AG04450 (cell line): ENCODE measurements at regions not wholly inside any gene's neighbourhood (a gene's known extent, or its start where the extent isn't known, plus 50 kb on each side); places are given as distances from the start of the nearest gene placed in this dataset.

ENCODE experiments used
- CTCF ChIA-PET: fragments of 300-600, 350-600 bp; formaldehyde crosslinking; extraction: SDS; loops from one replicate; lab custom pipeline; 2022; ENCODE audit warnings: antibody characterized with exemption, inconsistent platforms; lab: Charles Lee
- POLR2A ChIA-PET: fragments of 350-600 bp; formaldehyde crosslinking; extraction: SDS; loops from one replicate; lab custom pipeline; 2021; ENCODE audit warnings: antibody characterized with exemption, inconsistent platforms; lab: Yijun Ruan, JAX
- DNase-seq: peaks from one replicate; pipeline ENCODE4 v3.0.0-alpha.2; 2011; ENCODE audit warnings: low read depth, low spot score
- H3K27ac ChIP-seq: one replicate; pipeline ENCODE4 v1.5.1; 2012; ENCODE audit warnings: low read depth, low read length, control low read depth
- H3K27me3 ChIP-seq: one replicate; pipeline ENCODE4 v1.6.0; 2012; ENCODE audit warnings: low read length; ENCODE audit not compliant: control insufficient read depth, insufficient read depth
- H3K4me3 ChIP-seq: 2 replicates; pipeline ENCODE4 v1.5.1; 2011; ENCODE audit warnings: mild to moderate bottlenecking, low read depth, low read length, control low read depth
- H3K9me3 ChIP-seq: 2 replicates; pipeline ENCODE4 v1.5.1; 2012; ENCODE audit warnings: low read length; ENCODE audit not compliant: control insufficient read depth, insufficient read depth
- CTCF ChIP-seq: IDR thresholded peaks from 2 replicates; pipeline ENCODE4 v1.5.1; 2011; ENCODE audit warnings: low read depth, low read length, control low read depth, inconsistent platforms

DNA sequence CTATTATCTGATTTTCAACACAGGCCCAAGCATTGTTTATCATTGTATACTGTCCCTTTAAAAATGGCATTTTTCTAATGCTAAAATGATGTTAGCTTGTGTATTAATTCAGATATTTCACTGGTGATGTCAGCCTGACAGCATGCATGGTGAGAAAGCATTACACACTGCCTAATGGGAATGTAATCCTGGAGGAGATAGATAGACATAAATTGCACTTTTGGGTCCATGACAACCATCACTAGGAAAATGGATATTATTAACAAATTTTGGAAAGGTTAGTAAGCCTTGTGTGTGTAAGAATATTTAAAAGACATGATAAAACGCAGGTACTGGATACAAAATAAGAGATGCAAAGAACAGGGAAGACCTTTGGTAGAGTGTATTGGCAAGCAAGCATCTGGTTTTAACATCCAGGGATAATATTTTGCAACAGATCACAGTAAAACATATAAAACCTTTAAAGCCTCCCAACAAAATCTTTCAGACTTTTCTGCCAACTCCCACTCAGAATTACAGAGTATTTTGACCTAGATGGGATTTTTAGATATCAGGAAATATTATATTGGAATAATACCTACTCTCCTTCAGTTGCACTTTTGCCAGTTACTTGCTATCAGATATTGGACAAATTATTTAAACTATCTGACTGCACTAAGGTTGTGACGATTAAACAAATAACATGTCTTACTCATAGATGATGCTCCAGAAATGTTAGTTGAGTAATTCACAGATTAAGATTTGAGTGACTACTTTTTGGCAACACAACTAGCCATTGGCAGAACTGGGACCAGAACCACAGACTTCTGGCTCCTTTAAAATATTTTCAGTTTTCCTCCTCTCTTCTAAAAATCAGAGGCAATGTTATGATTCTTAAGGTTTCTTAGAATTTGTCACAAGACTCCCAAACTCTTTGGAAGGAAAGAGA is 291.6 kb upstream of the SEMA3C start:
- no peak for DNase-seq
- ChIA-PET POLR2A (no interaction called here), CTCF (no interaction called here)
- no peak overlapping the region for H3K4me3 ChIP-seq
- H3K9me3 ChIP-seq: no peaks in the 10 kb centered on the region
- H3K27me3 ChIP-seq: no peaks in the 10 kb centered on the region
- TF ChIP-seq CTCF: no peak
- no peak overlapping the region for H3K27ac ChIP-seq

DNA sequence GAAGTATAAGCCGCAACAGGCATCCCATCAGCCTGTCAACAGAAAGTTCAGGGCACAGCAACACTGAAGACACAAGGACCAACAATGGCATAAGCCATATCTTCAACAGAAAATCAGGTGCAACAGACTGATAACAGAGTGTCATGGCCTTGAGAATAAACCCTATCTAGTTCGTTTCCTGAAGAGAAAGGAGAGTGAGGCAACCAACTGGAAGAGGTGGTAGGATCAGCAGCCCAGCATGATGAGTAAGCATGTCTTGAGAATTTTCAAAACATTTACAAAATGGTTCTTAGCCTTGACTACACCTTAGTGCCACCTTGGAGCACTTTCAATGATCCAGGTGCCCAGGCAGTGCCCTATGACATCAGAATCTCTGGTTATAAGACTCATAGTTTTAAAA is 290.2 kb upstream of the SEMA3C start:
- Histone ChIP-seq H3K27me3 (no peaks in the 10 kb centered on the region), H3K4me3 (no peak overlapping the region), H3K27ac (no peak overlapping the region), H3K9me3 (no peaks in the 10 kb centered on the region)
- CTCF ChIA-PET: no interaction called here
- POLR2A ChIA-PET: no interaction called here
- TF ChIP-seq CTCF: no peak
- no peak for DNase-seq

GRCh38 chr7:81207801-81208200 is 288.9 kb upstream of the SEMA3C start:
- no peak for DNase-seq
- no peaks in the 10 kb centered on the region for H3K27me3 ChIP-seq
- H3K9me3 ChIP-seq: no peaks in the 10 kb centered on the region
- no peak overlapping the region for H3K4me3 ChIP-seq
- ChIA-PET POLR2A (no interaction called here), CTCF (no interaction called here)
- no peak for TF ChIP-seq CTCF
- no peak overlapping the region for H3K27ac ChIP-seq

DNA sequence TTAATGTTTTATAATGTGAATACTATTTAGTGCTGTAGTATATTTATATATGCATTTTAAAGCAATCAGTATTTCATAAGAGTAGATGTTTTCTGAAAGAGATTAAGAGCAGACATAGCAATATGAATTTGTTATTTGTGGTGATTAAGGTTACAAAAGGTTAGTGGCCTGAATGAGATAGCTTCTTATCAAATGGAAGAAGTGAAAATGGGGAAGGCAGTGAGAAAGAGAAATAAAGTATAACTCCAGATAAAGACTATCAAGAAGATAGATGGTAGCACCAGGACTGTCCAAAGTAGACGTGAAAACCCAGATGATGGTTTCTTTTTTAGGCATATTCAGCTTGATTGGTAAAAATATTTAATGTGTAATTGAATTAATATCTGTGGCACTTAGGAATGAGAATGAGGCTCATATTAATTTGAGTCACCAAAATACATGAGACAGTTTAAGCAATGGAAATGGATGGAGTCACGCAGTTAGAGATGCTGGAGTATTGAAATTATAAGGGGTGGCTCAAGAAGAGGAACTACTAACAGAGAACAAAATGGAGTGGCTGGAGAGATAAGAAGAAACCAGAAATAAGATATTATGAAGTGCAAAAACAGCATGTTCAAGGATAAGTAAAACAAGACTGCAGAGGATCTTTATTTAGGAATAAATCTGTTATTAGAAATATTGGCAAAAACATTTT is 288.0 kb upstream of the SEMA3C start:
- POLR2A ChIA-PET: no interaction called here
- CTCF ChIA-PET: no interaction called here

More for the DNA sequence above, 288.0 kb upstream of the SEMA3C start:
- H3K9me3 ChIP-seq: no peaks in the 10 kb centered on the region
- no peak overlapping the region for H3K4me3 ChIP-seq
- no peak for TF ChIP-seq CTCF
- no peaks in the 10 kb centered on the region for H3K27me3 ChIP-seq
- DNase-seq: no peak
- H3K27ac ChIP-seq: no peak overlapping the region
